Epithelial cell of proximal tubule (primary cell): ENCODE measurements at regions not wholly inside any gene's neighbourhood (a gene's known extent, or its start where the extent isn't known, plus 50 kb on each side); places are given as distances from the start of the nearest gene placed in this dataset.

Experiments
- DNase-seq: peaks from one replicate; pipeline ENCODE4 v3.0.0-alpha.2; 2011; ENCODE audit warnings: low read depth
- H3K4me3 ChIP-seq: 2 replicates; pipeline ENCODE4 v1.5.1; 2011; ENCODE audit warnings: low read depth, mild to moderate bottlenecking, low read length
- CTCF ChIP-seq: conservative IDR thresholded peaks from 2 replicates; pipeline ENCODE4 v1.5.1; 2012; ENCODE audit warnings: low read depth, mild to moderate bottlenecking, low read length

GRCh38 chr2:366706-367105 is 78.8 kb upstream of the ALKAL2 start:
- DNase-seq: no peak
- no peak for TF ChIP-seq CTCF
- no peak overlapping the region for H3K4me3 ChIP-seq

- DNase-seq: no peak
- no peak for TF ChIP-seq CTCF
- no peak overlapping the region for H3K4me3 ChIP-seq
Observed at GRCh38 chr2:365367-366275, 77.7 kb upstream of the ALKAL2 start.

GRCh38 chr2:363824-364470 is 76.1 kb upstream of the ALKAL2 start:
- H3K4me3 ChIP-seq: no peak overlapping the region
- no peak for DNase-seq
- TF ChIP-seq CTCF: no peak

GRCh38 chr2:362924-363323 is 75.0 kb upstream of the ALKAL2 start:
- TF ChIP-seq CTCF: no peak
- H3K4me3 ChIP-seq: no peak overlapping the region
- no peak for DNase-seq

GRCh38 chr2:360124-360523 is 72.2 kb upstream of the ALKAL2 start:
- no peak for DNase-seq
- no peak overlapping the region for H3K4me3 ChIP-seq
- TF ChIP-seq CTCF: no peak

- TF ChIP-seq CTCF: no peak
- no peak overlapping the region for H3K4me3 ChIP-seq
- no peak for DNase-seq
Observed at GRCh38 chr2:359047-359446, 71.2 kb upstream of the ALKAL2 start.
